ENCODE measurements at regions not wholly inside any gene's neighbourhood (a gene's known extent, or its start where the extent isn't known, plus 50 kb on each side); places are given as distances from the start of the nearest gene placed in this dataset.
A peak's percentile ranks its signal among the peaks of the same experiment; 100 is the strongest.

DNA sequence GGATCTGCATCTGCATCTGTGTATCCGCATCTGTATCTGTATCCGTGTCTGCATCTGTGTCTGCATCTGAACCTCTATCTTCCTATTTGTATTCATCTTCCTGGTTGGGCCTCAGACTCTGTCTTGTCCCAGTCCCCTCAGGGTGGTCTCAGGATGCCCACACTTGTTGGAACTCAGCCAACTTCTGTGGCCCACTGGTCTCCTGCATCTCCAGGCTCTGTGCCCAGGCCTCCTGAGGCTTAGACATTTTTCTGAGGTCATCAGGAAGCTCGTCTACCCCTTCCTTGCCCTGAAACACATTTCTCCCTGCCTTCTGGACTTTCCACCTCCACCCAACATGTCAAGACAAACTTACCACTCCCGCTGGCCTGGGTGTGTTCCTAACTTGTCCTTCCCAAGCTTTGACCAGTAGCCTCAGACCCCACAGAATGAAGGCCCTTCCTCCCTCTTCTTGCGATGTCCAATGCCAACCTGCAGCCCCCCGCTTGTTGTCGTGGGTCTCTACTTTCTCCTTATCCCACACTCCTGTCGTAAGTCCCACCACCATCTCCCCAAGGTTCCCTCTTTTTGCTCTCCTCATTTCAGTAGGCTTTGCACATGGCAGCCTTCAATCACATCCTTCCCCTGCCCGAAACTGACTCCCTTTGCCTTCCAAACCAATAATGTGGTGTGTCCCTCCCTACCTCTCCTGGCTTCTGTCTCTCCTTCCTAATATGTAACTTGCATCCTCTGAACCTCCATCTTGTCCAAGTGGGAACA is 176.5 kb downstream of the DLL1 start:
- DNase-seq (ENCODE audit: low spot score), result no peak
- Histone ChIP-seq H3K27ac (no peak overlapping the region), H3K4me1 (no peaks in the 10 kb centered on the region), H3K9me3 (peaks cover 0 to 1% of the 10 kb centered on the region in 2 donors), H3K36me3 (no peaks in the 10 kb centered on the region), H3K27me3 (no peaks in the 10 kb centered on the region), H3K4me3 (no peak overlapping the region)
- TF ChIP-seq, protein P1, sequence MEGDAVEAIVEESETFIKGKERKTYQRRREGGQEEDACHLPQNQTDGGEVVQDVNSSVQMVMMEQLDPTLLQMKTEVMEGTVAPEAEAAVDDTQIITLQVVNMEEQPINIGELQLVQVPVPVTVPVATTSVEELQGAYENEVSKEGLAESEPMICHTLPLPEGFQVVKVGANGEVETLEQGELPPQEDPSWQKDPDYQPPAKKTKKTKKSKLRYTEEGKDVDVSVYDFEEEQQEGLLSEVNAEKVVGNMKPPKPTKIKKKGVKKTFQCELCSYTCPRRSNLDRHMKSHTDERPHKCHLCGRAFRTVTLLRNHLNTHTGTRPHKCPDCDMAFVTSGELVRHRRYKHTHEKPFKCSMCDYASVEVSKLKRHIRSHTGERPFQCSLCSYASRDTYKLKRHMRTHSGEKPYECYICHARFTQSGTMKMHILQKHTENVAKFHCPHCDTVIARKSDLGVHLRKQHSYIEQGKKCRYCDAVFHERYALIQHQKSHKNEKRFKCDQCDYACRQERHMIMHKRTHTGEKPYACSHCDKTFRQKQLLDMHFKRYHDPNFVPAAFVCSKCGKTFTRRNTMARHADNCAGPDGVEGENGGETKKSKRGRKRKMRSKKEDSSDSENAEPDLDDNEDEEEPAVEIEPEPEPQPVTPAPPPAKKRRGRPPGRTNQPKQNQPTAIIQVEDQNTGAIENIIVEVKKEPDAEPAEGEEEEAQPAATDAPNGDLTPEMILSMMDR (IDR thresholded peaks at IDR 0.05), result no peak

DNA sequence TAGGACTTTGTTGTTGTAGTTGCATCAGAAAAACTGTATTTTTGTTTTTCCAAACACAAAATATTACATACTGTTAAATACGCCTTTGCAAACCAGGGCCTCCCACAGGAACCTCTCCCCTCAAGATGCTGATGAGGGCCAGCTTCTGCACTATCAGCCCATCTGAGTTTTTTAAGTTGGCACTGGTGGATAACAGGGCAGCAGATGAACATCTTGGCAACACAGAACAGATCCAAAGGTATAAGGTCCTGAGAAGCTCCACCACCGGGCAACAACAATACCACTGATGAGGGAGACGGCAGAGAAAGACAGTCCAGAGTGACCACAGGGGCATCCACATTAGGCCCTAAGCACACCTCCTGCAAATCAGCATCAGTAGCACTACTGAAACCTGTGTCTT is 177.7 kb downstream of the DLL1 start:
- Histone ChIP-seq H3K36me3 (no peaks in the 10 kb centered on the region), H3K27ac (no peak overlapping the region), H3K4me3 (no peak overlapping the region), H3K4me1 (no peaks in the 10 kb centered on the region), H3K9me3 (no peaks in the 10 kb centered on the region), H3K27me3 (no peaks in the 10 kb centered on the region)
- TF ChIP-seq, protein P1 (IDR thresholded peaks at IDR 0.05), result no peak
- no peak for DNase-seq (ENCODE audit: low spot score)

DNA sequence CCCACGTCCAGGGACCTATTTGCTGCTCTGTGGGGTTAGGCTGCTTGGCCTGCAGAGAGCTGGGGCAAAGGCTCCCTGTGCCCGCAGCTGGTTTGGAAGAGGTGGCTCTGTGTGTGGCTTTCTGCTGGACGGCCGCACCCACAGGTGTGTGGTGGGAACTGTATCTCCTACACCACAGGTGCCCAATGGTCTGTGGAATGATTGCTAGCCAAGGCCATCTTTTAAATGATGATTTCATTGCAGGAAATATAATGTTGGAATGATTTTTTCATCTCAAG is 178.4 kb downstream of the DLL1 start:
- H3K4me3 ChIP-seq, result no peak overlapping the region
- TF ChIP-seq, protein P1 (IDR thresholded peaks at IDR 0.05), result no peak
- no peaks in the 10 kb centered on the region for H3K36me3 ChIP-seq
- no peaks in the 10 kb centered on the region for H3K4me1 ChIP-seq
- no peak for DNase-seq (ENCODE audit: low spot score)
- H3K27me3 ChIP-seq, result no peaks in the 10 kb centered on the region
- H3K27ac ChIP-seq, result no peak overlapping the region
- H3K9me3 ChIP-seq, result no peaks in the 10 kb centered on the region

DNA sequence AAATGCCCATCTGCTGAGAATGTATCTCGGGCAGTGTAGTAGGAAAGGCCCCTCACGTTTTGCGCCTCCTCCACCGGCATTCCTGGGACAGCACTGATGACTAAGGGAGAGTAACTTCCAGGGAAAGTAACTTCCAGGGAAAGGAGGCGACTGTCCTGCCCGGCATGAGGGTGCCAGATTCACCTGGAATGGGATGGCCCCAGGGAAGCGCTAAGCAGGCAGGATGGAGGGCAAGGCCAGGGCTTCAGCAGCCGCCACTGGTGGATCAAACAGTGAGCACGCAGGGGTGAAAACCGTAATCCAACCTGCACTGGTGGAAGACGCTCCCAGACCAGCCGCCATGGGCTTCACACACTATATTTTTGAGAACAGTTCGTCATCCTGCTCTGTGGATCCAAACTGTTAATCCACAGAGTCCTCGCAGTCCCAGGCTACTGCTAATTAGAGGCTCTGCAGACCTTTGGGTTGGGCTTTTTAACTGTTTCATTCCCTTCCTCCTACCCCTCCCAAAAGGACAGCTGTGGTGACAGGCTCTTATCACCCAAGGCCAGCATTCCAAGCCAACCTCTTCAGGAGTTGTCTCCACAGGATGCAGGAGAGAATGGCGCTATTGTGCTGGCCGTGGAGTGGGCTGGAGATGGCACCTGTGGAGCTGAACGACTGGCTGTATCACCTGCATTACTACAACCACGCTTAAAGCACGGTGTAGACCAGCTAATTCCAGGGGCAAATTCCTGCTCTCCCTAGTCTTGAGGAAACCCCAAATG is 178.9 kb downstream of the DLL1 start:
- TF ChIP-seq, protein P1 (IDR thresholded peaks at IDR 0.05), result no peak
- H3K36me3 ChIP-seq, result no peaks in the 10 kb centered on the region
- H3K9me3 ChIP-seq, result no peaks in the 10 kb centered on the region
- DNase-seq (ENCODE audit: low spot score), result no peak
- H3K27me3 ChIP-seq, result no peaks in the 10 kb centered on the region
- H3K4me1 ChIP-seq, result no peaks in the 10 kb centered on the region
- H3K4me3 ChIP-seq, result no peak overlapping the region
- H3K27ac ChIP-seq, result no peak overlapping the region

DNA sequence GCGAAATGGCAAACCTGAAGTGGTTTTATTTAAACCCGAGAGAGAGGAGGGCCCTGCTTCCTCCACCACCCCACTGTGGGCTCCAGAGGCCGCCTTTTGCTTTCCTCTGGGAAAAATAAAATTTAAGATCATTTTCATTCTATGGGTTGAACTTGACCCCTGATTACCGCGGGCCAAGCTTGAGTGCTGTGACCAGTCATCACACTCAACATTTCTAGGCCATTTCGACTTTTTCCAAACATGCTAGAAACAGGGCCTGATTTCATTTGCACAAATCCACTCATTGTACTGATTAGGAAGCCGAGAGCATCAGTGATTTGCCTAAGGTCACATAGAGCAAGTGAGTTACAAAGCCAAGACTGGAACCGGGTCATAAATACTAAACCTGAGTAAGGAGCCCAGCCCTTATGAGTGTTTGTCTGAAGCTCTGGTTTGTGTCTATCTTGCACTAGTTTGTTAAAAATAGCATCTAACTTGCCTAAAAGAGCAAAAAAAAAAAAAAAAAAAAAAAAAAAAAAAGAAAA is 179.7 kb downstream of the DLL1 start:
- Histone ChIP-seq H3K9me3 (no peaks in the 10 kb centered on the region), H3K4me1 (no peaks in the 10 kb centered on the region), H3K27me3 (no peaks in the 10 kb centered on the region), H3K36me3 (no peaks in the 10 kb centered on the region), H3K4me3 (no peak overlapping the region), H3K27ac (no peak overlapping the region)
- TF ChIP-seq, protein P1 (IDR thresholded peaks at IDR 0.05), result no peak
- DNase-seq (ENCODE audit: low spot score), result peak; percentile 28
